GM20000 (cell line): ENCODE measurements at regions not wholly inside any gene's neighbourhood (a gene's known extent, or its start where the extent isn't known, plus 50 kb on each side); places are given as distances from the start of the nearest gene placed in this dataset.

Source experiments
- DNase-seq: peaks from one replicate; pipeline ENCODE4 v3.0.0; 2012; ENCODE audit warnings: low spot score
- TF ChIP-seq, protein P1 (sequence below): IDR thresholded peaks from 2 replicates; pipeline ENCODE4 v1.5.1; 2012; ENCODE audit warnings: mild to moderate bottlenecking, control low read depth; ENCODE audit errors: extremely low read depth, missing control alignments

GRCh38 chr1:38142606-38143005 lies 96.0 kb upstream of the POU3F1 start:
- TF ChIP-seq, protein P1, sequence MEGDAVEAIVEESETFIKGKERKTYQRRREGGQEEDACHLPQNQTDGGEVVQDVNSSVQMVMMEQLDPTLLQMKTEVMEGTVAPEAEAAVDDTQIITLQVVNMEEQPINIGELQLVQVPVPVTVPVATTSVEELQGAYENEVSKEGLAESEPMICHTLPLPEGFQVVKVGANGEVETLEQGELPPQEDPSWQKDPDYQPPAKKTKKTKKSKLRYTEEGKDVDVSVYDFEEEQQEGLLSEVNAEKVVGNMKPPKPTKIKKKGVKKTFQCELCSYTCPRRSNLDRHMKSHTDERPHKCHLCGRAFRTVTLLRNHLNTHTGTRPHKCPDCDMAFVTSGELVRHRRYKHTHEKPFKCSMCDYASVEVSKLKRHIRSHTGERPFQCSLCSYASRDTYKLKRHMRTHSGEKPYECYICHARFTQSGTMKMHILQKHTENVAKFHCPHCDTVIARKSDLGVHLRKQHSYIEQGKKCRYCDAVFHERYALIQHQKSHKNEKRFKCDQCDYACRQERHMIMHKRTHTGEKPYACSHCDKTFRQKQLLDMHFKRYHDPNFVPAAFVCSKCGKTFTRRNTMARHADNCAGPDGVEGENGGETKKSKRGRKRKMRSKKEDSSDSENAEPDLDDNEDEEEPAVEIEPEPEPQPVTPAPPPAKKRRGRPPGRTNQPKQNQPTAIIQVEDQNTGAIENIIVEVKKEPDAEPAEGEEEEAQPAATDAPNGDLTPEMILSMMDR: no peak
- no peak for DNase-seq

DNA sequence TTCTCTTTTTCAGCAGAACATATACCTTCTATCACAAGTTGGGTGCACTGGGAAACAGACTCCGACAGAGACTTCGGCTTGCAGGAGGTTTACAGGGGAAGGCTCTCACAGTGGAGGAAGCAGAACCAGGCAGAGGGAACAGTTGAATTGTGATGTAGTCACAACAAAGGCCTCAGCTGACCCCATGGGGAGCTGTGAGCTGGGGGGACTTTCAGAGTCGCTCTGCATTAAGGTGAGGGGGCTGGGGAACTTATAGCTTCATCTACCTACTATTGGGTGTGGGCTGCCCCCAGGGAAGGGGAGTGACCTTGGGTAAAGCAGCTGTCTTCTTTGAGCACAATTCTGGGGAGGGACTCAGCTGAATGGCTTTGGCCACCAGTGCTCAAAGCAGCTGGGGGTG lies 94.9 kb upstream of the POU3F1 start:
- no peak for DNase-seq
- TF ChIP-seq, protein P1: no peak

DNA sequence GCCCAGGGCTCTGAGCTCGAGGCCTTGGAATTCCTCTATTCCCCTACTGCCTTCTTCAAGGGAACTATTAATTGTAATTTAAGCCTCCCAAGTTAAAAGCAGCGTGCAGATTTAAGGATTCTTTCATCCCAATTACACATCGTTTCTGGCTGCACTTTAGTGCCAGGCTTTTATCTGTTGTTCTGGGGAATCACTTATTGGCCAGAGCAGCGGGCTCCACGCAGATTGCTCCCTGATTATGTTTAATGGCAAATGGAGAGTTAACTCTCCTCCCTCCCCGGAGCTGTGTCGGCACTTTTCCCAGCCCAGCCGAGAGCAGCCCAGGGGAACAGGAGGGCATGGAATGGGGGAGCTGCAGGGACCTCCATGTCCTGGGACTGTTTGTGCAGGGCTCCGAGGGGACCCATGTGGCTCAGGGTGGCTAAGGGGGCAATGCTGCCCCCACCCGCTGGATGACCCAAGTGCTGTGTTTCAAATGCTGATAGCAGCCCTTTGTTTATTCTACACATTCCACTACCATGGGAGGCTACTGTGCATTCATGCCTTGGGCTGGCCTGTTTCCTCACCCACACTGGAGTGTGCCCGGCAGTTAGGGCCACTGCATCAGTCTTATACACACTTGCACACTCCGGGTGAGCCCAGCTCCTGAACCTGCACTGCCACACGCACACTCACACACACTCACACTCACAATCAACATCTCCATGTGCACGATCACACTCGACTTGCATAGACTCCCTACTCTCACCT lies 93.3 kb upstream of the POU3F1 start:
- no peak for DNase-seq
- TF ChIP-seq, protein P1: no peak

GRCh38 chr1:38138498-38139233 lies 92.1 kb upstream of the POU3F1 start:
- no peak for DNase-seq
- TF ChIP-seq, protein P1: no peak

DNA sequence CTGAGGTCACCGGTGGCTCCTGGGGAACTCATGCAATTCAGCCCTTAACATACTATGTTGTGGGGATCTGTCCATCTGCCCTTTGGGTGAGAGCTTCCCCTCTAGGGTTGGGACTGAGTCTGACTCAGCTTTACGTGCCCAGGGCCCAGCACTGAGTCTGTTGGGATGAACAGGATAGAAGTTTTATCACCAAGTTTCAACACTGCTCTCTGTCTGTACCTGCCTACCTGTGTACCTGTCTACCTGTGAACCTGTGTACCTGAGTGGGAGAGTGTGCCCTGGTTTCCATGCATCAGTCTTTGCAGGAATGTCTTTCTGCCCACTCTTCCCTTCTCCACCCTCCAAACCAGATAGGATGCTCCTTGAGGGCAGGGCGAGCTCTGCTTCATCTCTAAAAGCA lies 90.6 kb upstream of the POU3F1 start:
- DNase-seq: no peak
- TF ChIP-seq, protein P1: no peak

DNA sequence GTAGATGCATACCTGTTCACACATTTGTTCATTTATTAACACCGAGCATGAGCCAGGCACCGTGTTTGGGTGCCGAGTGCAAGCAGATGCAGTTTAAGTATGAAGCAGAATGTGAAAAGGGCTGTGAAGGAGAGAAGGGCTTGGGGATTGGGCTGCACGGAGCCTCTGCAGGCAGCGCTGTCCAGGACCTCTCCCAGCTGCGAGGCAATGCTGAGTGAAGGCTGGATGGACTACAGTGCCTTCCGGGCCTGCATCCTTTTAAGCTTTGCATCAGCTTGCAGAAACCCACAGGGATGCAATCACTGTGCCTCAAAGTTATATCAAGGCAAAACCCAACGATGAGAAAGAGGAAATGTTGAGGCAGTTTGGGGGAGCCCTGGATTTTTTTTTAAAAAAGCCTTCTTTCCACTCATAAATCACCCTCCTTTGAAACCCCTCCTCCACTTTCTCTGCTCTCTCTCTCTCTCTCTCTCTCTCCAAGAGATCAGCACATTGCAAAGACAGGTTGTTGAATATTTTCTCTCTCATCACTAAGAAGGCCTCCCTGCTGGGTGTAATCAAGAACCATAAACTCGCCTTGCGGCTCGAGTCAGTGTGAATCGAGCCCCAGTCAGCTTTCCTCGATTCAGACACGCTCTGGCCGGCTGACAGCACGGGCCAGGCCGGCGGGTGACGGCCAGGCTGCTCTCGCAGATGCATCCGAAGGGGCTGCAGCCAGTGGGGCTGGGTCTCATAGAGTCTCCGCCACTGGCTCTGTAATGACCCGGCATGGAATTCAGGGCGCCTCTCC lies 89.2 kb upstream of the POU3F1 start:
- TF ChIP-seq, protein P1: no peak
- no peak for DNase-seq

- TF ChIP-seq, protein P1: no peak
- no peak for DNase-seq
Observed at GRCh38 chr1:38134294-38134755, 87.7 kb upstream of the POU3F1 start.
